Transverse colon (tissue), 4 donors: ENCODE measurements at regions not wholly inside any gene's neighbourhood (a gene's known extent, or its start where the extent isn't known, plus 50 kb on each side); places are given as distances from the start of the nearest gene placed in this dataset.

ENCODE experiments used
- DNase-seq: peaks from one replicate; pipeline ENCODE4 v3.0.0-alpha.2; 2019
- H3K27ac ChIP-seq, 4 donors: fragments of 200-600 bp; sonication (generic); 2 replicates each; pipeline ENCODE4 v1.5.1; 2016 to 2018; ENCODE audit warnings: inconsistent platforms in 4 of 4
- H3K27me3 ChIP-seq: fragments of 200-600 bp; sonication (generic); 2 replicates; pipeline ENCODE4 v1.5.1; 2017; ENCODE audit warnings: inconsistent platforms
- H3K36me3 ChIP-seq, 4 donors: fragments of 200-600 bp; sonication (generic); 2 replicates each; pipeline ENCODE4 v1.5.1; 2017 to 2019; ENCODE audit warnings: inconsistent platforms in 4 of 4
- H3K4me1 ChIP-seq, 4 donors: fragments of 200-600 bp; sonication (generic); 2 replicates each; pipeline ENCODE4 v1.5.1; 2017 to 2020; ENCODE audit warnings: inconsistent platforms in 4 of 4
- H3K4me3 ChIP-seq, 4 donors: fragments of 200-600 bp; sonication (generic); 1 replicate in 1 of 4; 2 replicates in 3 of 4; pipeline versions ENCODE4 v1.5.1 to v1.6.1; 2017 to 2019; ENCODE audit warnings: inconsistent platforms in 4 of 4
- H3K9me3 ChIP-seq, 2 donors: fragments of 200-600 bp; sonication (generic); 2 replicates each; pipeline ENCODE4 v1.5.1; 2017 to 2019; ENCODE audit warnings: inconsistent platforms in 2 of 2
- EP300 ChIP-seq: sonication (generic); formaldehyde crosslinking; IDR thresholded peaks from one replicate; pipeline ENCODE4 v1.6.1; 2017; ENCODE audit warnings: antibody characterized with exemption, low read depth
- POLR2A ChIP-seq: fragments of 450-650 bp; IDR thresholded peaks from one replicate; pipeline ENCODE4 v1.6.1; 2016; ENCODE audit warnings: antibody characterized with exemption, mild to moderate bottlenecking, moderate library complexity
- POLR2AphosphoS5 ChIP-seq, 3 donors: sonication (generic); formaldehyde crosslinking; IDR thresholded peaks; one replicate each; pipeline ENCODE4 v1.6.1; 2016; ENCODE audit warnings: antibody characterized with exemption in 3 of 3
- WGBS, 2 donors: methylation state at CpG; one replicate each; pipeline ENCODE4 v1.1.5; 2018; ENCODE audit warnings: low coverage in 1 of 2; 5-methylcytosine and 5-hydroxymethylcytosine counted together
- in situ Hi-C, 4 donors: fragments of 200-750 bp; cut with MboI; loops; one replicate each; pipeline versions ENCODE4 v1.15.0 to v1.15.1; 2017; ENCODE audit warnings: low sequenced_read_pairs in 3 of 4, low pct_ligation_motif_present in 1 of 4, low pct_unique_long_range_greater_than_20kb in 1 of 4
- intact Hi-C: fragments of 100-400 bp; cut with DNase I; formaldehyde crosslinking; loops from one replicate; pipeline ENCODE4 v1.15.1; 2023; ENCODE audit warnings: low total_unique reads
- TF ChIP-seq, protein P1 (sequence below), 5 experiments: fragments of 200-600 bp in 3 of 5; fragments of 450-650 bp in 2 of 5; sonication (generic) in 3 of 5; IDR thresholded peaks; 1 replicate in 2 of 5; 2 replicates in 3 of 5; pipeline ENCODE4 v1.5.1; 2016 to 2017; ENCODE audit warnings: antibody characterized with exemption in 5 of 5, inconsistent platforms in 3 of 5, mild to moderate bottlenecking in 2 of 5, moderate library complexity in 1 of 5

DNA sequence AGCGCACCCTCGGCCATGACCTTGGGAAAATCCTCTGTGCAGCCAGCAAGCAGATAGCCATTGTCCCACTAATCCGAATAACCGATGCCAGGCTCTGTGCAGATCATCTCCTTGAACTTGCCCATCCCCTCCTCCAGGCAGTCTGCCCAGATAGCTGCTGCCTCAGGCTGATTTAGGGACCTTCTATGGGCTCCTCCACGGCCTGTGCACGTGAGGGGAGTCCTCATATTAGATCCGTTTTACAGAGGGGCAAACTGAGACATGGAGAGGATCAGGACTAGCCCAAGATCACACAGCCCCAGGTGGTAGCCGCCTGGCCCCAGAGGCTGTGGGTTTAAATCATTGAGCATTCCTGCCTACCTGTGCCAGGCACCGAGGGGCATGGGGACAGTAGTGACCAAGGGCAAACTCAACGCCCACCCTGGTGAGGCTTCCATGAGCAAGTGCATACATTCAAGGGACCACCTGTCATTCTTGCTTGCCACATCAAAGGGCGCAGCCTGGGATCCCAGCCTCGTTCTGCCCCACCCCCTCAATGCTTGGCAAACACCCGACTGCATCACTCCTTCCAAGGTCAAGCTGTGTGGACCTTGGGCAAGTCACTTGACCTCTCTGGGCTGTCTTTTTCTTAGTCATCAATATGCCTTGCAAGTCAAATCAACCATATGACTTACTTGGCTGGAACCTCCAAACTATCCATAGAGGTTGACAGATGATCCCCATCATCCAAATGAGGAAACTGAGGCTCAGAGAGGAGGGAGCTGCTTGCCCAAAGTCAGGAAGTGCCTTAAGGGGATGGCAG, 131.6 kb downstream of the MN1 start:
- TF ChIP-seq POLR2A (no peak), EP300 (no peak), POLR2AphosphoS5 (IDR thresholded peaks at IDR 0.05) (no peak)
- TF ChIP-seq, protein P1, sequence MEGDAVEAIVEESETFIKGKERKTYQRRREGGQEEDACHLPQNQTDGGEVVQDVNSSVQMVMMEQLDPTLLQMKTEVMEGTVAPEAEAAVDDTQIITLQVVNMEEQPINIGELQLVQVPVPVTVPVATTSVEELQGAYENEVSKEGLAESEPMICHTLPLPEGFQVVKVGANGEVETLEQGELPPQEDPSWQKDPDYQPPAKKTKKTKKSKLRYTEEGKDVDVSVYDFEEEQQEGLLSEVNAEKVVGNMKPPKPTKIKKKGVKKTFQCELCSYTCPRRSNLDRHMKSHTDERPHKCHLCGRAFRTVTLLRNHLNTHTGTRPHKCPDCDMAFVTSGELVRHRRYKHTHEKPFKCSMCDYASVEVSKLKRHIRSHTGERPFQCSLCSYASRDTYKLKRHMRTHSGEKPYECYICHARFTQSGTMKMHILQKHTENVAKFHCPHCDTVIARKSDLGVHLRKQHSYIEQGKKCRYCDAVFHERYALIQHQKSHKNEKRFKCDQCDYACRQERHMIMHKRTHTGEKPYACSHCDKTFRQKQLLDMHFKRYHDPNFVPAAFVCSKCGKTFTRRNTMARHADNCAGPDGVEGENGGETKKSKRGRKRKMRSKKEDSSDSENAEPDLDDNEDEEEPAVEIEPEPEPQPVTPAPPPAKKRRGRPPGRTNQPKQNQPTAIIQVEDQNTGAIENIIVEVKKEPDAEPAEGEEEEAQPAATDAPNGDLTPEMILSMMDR (IDR thresholded peaks at IDR 0.05): no peak
- Histone ChIP-seq H3K27me3 (no peaks in the 10 kb centered on the region), H3K9me3 (no peaks in the 10 kb centered on the region), H3K4me3 (no peak overlapping the region), H3K27ac (peak overlapping the region in 1 of 4 donors; percentile 28), H3K4me1 (peaks cover 0 to 6% (median 3%) of the 10 kb centered on the region in 4 donors), H3K36me3 (no peaks in the 10 kb centered on the region)
- in situ Hi-C loops: no loop called here
- intact Hi-C loops: no loop called here
- 44% methylated on average over 13 of the region's 13 CpGs; no CpG with 5 or more reads in 1 of the 2 donors for WGBS, 2 donors
- no peak for DNase-seq

DNA sequence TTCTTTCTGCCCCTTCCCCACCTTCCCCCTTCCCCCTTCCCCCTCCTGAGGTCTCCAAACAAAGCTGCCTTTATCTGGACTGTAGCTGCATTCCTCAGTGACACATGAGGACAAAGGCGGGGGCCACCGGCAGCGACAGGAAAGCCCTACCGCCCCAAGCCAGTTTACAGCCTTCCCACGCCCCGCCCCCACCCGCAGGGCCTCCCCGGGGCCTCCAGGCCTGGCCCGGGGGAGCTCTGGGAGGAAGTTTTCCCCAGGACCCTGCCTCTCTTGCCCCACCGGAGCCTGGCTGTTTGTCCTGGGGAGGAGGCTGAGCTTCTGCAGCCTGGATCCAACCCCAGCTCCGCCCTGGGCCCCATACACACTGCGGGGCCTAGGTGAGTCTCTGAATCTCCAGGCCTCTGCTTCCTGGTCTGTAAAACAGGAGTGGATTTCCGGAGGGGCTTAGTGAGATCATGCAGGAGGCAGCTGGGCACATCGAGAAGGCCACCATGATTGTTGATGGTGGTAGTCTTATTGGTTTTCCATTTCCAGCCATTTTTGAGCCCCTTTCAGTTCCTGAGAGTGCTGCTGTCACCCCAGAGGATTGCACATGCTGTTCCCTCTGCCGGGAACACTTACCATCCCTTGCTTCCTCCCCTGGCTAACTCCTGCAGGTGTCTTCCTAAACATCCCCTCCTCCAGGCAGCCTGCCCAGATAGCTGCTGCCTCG, 130.7 kb downstream of the MN1 start:
- intact Hi-C loops: no loop called here
- WGBS, 2 donors: 0 to 24% methylated on average over 1 to 12 of the region's 16 CpGs

DNA sequence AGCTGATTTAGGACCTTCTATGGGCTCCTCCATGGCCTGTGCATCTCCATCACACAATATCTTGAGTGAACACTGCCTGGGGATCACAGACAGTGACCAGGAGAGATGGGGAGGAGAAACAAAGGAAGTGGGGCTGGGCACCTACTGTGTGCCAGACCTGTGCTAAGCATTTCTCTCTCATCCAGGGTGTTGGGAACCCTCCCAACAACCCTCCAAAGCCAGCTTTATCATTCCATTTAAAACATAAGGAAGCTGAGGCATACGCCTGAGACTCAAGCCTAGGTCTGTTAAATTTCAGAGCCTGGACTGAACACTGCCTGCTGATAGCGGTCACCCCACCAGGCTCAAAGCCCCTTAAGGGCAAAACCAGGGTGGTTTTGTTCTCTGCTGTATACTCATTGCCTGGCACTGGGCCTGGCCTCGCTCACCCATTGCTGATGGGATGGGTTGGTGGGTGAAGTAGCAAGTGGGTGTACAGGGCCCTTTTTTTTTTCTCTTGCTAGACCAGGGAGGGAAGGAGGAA, 130.1 kb downstream of the MN1 start:
- WGBS, 2 donors: 78% methylated on average over 3 of the region's 3 CpGs; no CpG with 5 or more reads in 1 of the 2 donors
- in situ Hi-C loops: no loop called here
- peaks cover 0 to 6% (median 3%) of the 10 kb centered on the region in 4 donors for H3K4me1 ChIP-seq
- H3K4me3 ChIP-seq: no peak overlapping the region
- H3K36me3 ChIP-seq: no peaks in the 10 kb centered on the region
- H3K9me3 ChIP-seq: no peaks in the 10 kb centered on the region
- TF ChIP-seq, protein P1 (IDR thresholded peaks at IDR 0.05): no peak
- TF ChIP-seq EP300 (no peak), POLR2A (no peak), POLR2AphosphoS5 (IDR thresholded peaks at IDR 0.05) (no peak)
- H3K27me3 ChIP-seq: no peaks in the 10 kb centered on the region
- H3K27ac ChIP-seq: peak overlapping the region in 1 of 4 donors; percentile 1
- no peak for DNase-seq
- intact Hi-C loops: no loop called here

More for the DNA sequence above, 130.7 kb downstream of the MN1 start:
- no peaks in the 10 kb centered on the region for H3K27me3 ChIP-seq
- peaks cover 0 to 6% (median 3%) of the 10 kb centered on the region in 4 donors for H3K4me1 ChIP-seq
- H3K4me3 ChIP-seq: no peak overlapping the region
- peak overlapping the region in 1 of 4 donors; percentile 1 for H3K27ac ChIP-seq
- in situ Hi-C loops: no loop called here
- DNase-seq: peak; percentile 40
- no peaks in the 10 kb centered on the region for H3K9me3 ChIP-seq
- no peaks in the 10 kb centered on the region for H3K36me3 ChIP-seq
- TF ChIP-seq POLR2AphosphoS5 (IDR thresholded peaks at IDR 0.05): no peak
- TF ChIP-seq, protein P1 (IDR thresholded peaks at IDR 0.05): no peak
- no peak for TF ChIP-seq EP300
- no peak for TF ChIP-seq POLR2A

DNA sequence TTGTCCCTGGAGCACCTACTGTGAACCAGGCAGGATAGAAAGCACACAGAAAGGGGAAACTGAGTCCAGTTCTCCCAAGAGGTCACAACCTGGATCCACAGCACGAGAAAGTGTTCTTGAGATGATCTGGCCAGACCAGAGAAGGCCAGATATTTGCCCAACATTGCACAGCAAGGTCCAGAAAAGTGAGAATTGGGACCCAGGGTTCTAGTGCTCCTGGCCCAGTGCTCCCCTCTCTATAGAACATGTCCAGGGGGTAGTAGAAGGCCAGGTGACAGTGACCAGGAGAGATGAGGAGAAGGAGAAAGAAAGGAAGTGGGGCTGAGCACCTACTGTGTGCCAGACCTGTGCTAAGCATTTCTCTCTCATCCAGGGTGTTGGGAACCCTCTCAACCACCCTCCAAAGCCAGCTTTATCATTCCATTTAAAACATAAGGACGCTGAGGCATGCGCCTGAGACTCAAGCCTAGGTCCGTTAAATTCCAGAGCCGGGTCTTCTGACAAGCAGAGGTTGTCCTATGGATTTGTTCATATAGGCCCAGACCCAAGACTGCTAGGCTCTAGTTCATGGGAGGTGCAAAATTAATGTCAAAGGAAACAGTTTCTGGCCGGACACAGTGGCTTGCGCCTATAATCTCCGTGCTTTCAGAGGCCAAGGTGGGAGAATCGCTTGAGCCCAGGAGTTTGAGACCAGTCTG, 128.7 kb downstream of the MN1 start:
- no peak for TF ChIP-seq EP300
- TF ChIP-seq POLR2A: no peak
- TF ChIP-seq POLR2AphosphoS5 (IDR thresholded peaks at IDR 0.05): no peak
- TF ChIP-seq, protein P1 (IDR thresholded peaks at IDR 0.05): no peak
- WGBS, 2 donors: 80 to 91% methylated on average over 1 to 9 of the region's 9 CpGs
- peaks cover 0 to 6% (median 3%) of the 10 kb centered on the region in 4 donors for H3K4me1 ChIP-seq
- H3K27me3 ChIP-seq: no peaks in the 10 kb centered on the region
- no peak for DNase-seq
- intact Hi-C loops: no loop called here
- in situ Hi-C loops: no loop called here
- H3K36me3 ChIP-seq: no peaks in the 10 kb centered on the region
- H3K9me3 ChIP-seq: no peaks in the 10 kb centered on the region
- H3K27ac ChIP-seq: no peak overlapping the region
- no peak overlapping the region for H3K4me3 ChIP-seq
